ENCODE measurements at regions not wholly inside any gene's neighbourhood (a gene's known extent, or its start where the extent isn't known, plus 50 kb on each side); places are given as distances from the start of the nearest gene placed in this dataset.

DNA sequence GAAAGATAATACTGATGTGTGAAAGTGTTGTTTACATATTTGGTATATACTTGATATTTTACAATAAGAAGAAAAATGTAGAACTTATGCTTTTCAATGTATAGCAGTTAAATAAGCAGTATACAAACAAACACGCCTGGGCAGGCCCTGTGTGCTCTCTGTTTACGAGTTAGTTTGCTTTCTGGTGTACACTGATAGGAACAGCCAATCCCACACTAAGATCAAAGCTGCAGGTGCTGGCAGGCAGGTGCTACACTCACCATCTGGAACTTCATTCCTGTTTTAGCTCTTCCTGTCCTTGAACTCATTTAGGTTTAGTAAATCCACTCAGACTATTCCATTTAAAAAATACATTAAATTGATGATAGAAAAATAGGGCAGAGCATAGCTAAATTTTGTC, 614.7 kb upstream of the ST8SIA4 start:
- no peak overlapping the region for H3K27ac ChIP-seq
- no peaks in the 10 kb centered on the region for H3K27me3 ChIP-seq
- TF ChIP-seq, protein P1, sequence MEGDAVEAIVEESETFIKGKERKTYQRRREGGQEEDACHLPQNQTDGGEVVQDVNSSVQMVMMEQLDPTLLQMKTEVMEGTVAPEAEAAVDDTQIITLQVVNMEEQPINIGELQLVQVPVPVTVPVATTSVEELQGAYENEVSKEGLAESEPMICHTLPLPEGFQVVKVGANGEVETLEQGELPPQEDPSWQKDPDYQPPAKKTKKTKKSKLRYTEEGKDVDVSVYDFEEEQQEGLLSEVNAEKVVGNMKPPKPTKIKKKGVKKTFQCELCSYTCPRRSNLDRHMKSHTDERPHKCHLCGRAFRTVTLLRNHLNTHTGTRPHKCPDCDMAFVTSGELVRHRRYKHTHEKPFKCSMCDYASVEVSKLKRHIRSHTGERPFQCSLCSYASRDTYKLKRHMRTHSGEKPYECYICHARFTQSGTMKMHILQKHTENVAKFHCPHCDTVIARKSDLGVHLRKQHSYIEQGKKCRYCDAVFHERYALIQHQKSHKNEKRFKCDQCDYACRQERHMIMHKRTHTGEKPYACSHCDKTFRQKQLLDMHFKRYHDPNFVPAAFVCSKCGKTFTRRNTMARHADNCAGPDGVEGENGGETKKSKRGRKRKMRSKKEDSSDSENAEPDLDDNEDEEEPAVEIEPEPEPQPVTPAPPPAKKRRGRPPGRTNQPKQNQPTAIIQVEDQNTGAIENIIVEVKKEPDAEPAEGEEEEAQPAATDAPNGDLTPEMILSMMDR (IDR thresholded peaks at IDR 0.05), result no peak
- no peak for TF ChIP-seq POLR2A (IDR thresholded peaks at IDR 0.05)
- no peaks in the 10 kb centered on the region for H3K36me3 ChIP-seq (replicated peaks in 1 of 2)
- WGBS, 4 donors, result 51 to 68% (median 60%) methylated on average over 2 of the region's 2 CpGs
- intact Hi-C loops (cut with DNase I), result no loop called here
- H3K4me3 ChIP-seq, result no peak overlapping the region
- H3K9me3 ChIP-seq (replicated peaks in 1 of 3), result no peaks in the 10 kb centered on the region
- H3K4me1 ChIP-seq (replicated peaks in 1 of 2), result no peaks in the 10 kb centered on the region
- DNase-seq, result no peak

DNA sequence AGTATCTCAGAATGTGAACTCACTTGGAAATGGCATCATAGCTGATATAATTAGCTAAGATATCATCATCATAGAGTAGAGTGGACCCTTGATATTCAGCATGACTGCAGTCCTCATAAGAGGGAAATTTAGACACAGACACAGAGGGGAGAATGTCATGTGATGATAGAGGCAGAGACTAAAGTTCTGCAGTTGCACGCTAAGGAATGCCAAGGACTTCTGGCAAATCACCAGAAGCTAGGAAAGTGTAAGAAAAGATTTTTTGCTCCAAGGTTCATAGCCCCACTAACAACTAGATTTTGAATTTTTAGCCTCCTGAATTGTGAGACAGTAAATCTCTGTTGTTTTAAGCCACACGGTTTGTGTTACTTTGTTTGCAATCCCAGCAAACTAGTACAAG, 612.6 kb upstream of the ST8SIA4 start:
- no peak for DNase-seq
- Histone ChIP-seq H3K36me3 (replicated peaks in 1 of 2) (no peaks in the 10 kb centered on the region), H3K27me3 (no peaks in the 10 kb centered on the region), H3K4me1 (replicated peaks in 1 of 2) (no peaks in the 10 kb centered on the region), H3K4me3 (no peak overlapping the region), H3K27ac (no peak overlapping the region), H3K9me3 (replicated peaks in 1 of 3) (no peaks in the 10 kb centered on the region)
- 42 to 50% (median 47%) methylated on average over 2 of the region's 2 CpGs for WGBS, 4 donors
- intact Hi-C loops (cut with DNase I), result no loop called here
- TF ChIP-seq POLR2A (IDR thresholded peaks at IDR 0.05), result no peak
- TF ChIP-seq, protein P1 (IDR thresholded peaks at IDR 0.05), result no peak

DNA sequence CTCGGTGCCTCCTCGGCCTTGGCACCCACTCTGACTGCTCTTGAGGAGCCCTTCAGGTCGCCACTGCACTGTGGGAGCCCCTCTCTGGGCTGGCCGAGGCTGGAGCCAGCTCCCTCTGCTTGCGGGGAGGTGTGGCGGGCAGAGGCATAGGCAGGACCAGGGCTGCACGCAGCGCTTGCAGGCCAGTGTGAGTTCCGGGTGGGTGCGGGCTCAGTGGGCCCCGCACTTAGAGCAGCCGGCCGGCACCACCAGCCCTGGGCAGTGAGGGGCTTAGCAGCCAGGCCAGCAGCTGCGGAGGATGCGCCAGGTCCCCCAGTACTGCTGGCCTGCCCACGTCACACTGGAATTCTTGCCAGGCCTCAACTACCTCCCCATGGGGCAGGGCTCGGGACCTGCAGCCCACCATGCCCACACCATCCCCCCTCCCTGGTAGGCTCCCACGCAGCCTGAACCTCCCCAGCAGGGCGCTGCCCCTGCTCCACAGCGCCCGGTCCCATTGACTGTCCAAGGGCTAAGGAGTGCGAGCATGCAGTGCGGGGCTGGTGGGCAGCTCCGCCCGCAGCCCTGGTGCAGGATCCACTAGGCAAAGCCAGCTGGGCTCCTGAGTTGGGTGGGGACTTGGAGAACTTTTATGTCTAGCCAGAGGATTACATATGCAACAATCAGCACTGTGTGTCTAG, 602.9 kb upstream of the ST8SIA4 start:
- TF ChIP-seq, protein P1 (IDR thresholded peaks at IDR 0.05), result no peak
- no peak for TF ChIP-seq POLR2A (IDR thresholded peaks at IDR 0.05)
- no peak overlapping the region for H3K4me3 ChIP-seq
- no peak for DNase-seq
- WGBS, 4 donors, result 74 to 93% (median 89%) methylated on average over 7 to 25 of the region's 25 CpGs
- H3K27me3 ChIP-seq, result no peaks in the 10 kb centered on the region
- no peaks in the 10 kb centered on the region for H3K4me1 ChIP-seq (replicated peaks in 1 of 2)
- no peak overlapping the region for H3K27ac ChIP-seq
- H3K9me3 ChIP-seq (replicated peaks in 1 of 3), result no peaks in the 10 kb centered on the region
- H3K36me3 ChIP-seq (replicated peaks in 1 of 2), result no peaks in the 10 kb centered on the region
- intact Hi-C loops (cut with DNase I), result no loop called here

DNA sequence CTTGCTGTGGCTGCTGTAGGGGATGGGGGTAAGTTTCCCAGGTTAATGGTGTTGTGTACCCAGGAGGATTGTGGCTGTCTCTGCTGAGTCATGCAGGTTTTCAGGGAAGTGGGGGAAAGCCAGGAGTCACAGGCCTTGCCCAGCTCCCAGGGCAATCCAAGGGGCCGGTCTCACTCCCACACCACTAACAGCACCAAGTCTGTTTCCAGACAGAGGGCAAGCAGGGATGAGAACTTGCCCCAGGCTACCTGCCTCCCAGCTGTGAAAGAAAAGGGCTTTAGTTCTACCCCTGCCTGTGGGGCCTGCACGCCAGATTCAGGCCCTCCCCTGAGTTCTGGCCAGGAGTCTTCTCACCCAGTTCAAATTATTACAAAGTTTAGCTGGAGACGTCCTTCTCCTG, 579.8 kb upstream of the ST8SIA4 start:
- no peaks in the 10 kb centered on the region for H3K27me3 ChIP-seq
- TF ChIP-seq, protein P1 (IDR thresholded peaks at IDR 0.05), result no peak
- TF ChIP-seq POLR2A (IDR thresholded peaks at IDR 0.05), result no peak
- no peak overlapping the region for H3K27ac ChIP-seq
- H3K9me3 ChIP-seq (replicated peaks in 1 of 3), result no peaks in the 10 kb centered on the region
- H3K4me1 ChIP-seq (replicated peaks in 1 of 2), result no peaks in the 10 kb centered on the region
- 0 to 65% (median 56%) methylated on average over 1 to 3 of the region's 3 CpGs for WGBS, 4 donors
- intact Hi-C loops (cut with DNase I), result no loop called here
- no peaks in the 10 kb centered on the region for H3K36me3 ChIP-seq (replicated peaks in 1 of 2)
- DNase-seq, result no peak
- no peak overlapping the region for H3K4me3 ChIP-seq

All from adrenal gland (tissue), 9 donors.